ENCODE measurements at regions not wholly inside any gene's neighbourhood (a gene's known extent, or its start where the extent isn't known, plus 50 kb on each side); places are given as distances from the start of the nearest gene placed in this dataset.

- no peak for TF ChIP-seq POLR2AphosphoS5 (IDR thresholded peaks at IDR 0.05; ENCODE audit: low read depth, low read length)
- no peak for TF ChIP-seq REST (IDR thresholded peaks at IDR 0.05; ENCODE audit: insufficient read depth in 1 of 2, low read depth in 2 of 2, low read length in 2 of 2)
- no peak for TF ChIP-seq SIN3A (IDR thresholded peaks at IDR 0.05; ENCODE audit: borderline replicate concordance, insufficient read depth, low read length)
Observed at GRCh38 chr2:22883054-22883453, 501.9 kb upstream of the KLHL29 start.

All from PFSK-1 (cell line).